GM18511 (cell line): ENCODE measurements at regions not wholly inside any gene's neighbourhood (a gene's known extent, or its start where the extent isn't known, plus 50 kb on each side); places are given as distances from the start of the nearest gene placed in this dataset.
"Not testable (repeated sequence)": the region's sequence is repeated elsewhere in the genome, so short reads cannot be mapped to it uniquely, and the experiment has no call there.

ENCODE experiments used
- ATAC-seq: cut with Tn5 transposase; IDR thresholded peaks from one replicate; pipeline ENCODE4 v1.9.1; 2021; ENCODE audit warnings: mild to moderate bottlenecking, moderate library complexity; ENCODE audit not compliant: unreplicated experiment

DNA sequence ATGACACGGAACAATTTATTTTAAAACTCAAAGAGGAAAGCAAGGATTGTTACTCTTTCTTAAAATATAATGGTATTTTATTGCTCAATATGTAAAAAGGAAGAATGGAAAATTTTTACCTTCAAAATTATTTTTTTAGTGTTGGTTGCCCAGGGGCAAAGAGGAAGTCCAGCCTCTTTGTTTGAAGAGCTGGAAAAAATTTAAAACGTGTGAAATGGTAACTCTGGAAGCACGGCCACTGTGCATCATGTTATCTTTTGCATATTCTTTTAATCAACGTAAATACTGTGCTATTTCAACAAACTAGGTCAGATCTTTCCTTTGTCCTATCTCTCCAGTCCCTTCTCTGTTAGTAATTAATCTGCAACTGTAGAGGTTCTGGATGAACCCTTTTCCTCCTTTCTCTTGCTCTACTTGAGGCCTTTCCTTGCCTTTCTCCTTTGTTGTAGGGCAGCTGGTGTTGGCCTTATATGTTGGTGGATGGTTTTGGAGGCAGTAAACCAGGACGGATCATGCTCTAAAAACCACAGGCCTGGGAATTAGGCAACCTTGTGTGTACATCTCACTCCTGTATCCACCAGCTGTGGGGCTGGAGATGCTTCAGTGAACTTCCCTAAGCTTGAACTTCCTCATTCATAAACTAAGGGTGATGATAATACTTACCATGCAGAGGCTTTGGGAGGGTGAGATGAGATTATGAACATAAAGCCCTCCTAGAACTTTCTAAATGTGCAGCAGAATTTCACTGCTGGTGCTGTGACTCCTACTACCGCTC is 143.3 kb downstream of the PRL start:
- no peak for ATAC-seq

DNA sequence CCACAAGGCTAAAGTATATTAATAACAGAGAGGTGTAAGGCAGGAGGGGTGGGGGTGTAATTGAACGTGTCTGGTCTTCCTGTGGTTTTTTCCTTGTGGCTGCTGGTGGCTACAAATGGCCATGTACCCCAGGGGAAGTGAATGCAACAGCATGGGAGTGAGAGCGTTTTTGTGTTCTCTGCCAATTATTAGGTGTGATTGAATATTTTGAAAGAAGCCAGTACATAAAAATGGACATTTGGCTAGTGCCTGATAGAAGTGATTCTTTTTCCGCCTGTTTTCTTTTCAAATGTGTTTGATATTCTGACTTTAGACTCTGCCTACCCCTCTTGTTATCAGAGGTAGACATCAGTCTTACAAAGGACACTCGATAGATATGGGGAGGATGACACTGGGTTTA is 141.3 kb downstream of the PRL start:
- ATAC-seq: no peak

DNA sequence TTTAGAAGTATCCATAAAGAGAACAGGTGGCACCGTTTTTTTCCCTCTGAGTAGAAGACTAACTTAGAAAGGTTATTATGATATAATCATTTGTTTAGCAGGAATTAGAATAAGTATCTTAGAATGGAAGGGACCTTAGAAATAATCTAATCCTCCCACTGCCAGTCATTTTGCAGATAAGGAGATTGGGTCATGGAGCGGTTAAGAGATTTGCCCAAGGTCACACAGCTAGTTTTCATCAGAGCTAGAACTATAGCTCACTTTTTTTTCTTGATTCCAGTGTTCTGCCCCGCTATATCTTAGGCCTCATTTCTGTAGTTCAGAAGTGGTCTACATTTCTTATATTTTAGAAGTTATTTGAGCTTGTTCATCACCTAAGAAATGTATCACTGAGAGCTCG is 139.6 kb downstream of the PRL start:
- ATAC-seq: no peak

DNA sequence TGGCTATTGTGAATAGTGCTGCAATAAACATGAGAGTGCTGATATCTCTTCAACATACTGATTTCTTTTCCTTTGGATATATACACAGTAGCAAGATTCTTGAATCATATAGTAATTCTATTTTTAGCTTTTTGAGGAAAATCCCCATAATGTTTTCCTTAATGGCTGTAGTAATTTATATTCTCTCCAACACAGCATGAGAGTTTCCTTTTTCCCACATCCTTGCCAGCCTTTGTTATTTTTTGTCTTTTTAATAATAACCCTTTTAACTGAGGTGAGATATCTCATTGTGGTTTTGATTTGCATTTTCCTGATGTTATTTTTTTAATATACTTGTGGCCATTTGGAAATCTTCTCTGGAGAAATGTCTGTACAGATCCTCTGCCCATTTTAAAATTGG is 132.6 kb downstream of the PRL start:
- no peak for ATAC-seq

DNA sequence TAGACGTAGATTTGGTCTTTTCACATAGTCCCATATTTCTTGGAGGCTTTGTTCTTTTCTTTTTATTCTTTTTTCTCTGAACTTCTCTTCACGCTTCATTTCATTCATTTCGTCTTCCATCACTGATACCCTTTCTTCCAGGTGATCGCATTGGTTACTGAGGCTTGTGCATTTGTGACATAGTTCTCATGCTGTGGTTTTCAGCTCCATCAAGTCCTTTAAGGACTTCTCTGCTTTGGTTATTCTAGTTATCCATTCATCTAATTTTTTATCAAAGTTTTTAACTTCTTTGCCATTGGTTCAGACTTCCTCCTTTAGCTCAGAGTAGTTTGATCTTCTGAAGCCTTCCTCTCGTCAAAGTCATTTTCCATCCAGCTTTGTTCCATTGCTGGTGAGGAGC is 125.8 kb downstream of the PRL start:
- not testable (repeated sequence) for ATAC-seq

DNA sequence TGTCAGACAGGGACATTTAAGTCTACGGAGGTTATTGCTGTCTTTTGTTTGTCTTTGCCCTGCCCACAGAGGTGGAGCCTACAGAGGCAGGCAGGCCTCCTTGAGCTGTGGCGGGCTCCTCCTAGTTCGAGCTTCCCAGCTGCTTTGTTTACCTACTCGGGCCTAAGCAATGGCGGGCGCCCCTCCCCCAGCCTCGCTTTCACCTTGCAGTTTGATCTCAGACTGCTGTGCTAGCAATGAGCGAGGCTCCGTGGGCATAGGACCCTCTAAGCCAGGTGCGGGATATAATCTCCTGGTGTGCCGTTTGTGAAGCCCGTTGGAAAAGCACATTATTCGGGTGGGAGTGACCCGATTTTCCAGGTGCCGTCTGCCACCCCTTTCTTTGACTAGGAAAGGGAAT is 125.0 kb downstream of the PRL start:
- ATAC-seq: not testable (repeated sequence)

DNA sequence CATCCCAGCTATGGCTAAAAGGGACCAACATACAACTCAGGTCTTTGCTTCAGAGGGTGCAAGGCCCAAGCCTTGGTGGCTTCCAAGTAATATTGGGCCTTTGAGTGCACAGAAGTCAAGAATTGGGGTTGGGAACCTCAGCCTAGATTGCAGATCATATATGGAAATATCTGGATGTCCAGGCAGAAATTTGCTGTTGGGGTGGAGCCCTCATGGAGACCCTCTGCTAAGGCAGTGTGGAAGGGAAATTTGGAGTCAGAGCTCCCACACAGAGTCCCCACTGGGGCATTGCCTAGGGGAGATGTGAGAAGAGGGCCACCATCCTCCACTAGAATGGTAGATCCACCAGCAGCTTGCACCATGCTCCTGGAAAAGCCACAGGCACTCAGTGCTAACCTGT is 123.5 kb downstream of the PRL start:
- ATAC-seq: no peak

DNA sequence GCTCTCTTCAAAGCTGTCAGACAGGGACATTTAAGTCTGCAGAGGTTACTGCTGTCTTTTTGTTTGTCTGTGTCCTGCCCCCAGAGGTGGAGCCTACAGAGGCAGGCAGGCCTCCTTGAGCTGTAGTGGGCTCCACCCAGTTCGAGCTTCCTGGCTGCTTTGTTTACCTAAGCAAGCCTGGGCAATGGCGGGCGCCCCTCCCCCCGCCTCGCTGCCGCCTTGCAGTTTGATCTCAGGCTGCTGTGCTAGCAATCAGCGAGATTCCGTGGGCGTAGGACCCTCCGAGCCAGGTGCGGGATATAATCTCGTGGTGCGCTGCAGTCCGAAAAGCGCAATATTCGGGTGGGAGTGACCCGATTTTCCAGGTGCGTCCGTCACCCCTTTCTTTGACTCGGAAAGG is 116.6 kb downstream of the PRL start:
- not testable (repeated sequence) for ATAC-seq

DNA sequence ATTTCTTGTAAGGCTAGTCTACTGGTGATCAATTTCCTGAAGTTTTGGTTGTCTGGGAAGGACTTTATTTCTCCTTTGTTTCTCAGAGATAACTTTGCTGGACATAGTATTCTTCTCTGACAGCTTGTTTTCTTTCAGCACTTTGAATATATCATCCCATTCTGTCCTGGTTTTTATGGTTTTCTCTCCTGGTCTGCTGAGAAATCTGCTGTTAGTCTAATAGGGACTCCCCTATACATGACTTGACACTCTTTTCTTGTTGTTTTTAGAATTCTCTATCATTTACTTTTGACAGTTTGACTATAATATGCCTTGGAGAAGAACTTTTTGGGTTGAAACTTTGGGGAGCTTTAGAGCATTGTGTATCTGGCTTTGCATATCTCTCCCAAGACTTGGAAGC is 112.5 kb downstream of the PRL start:
- ATAC-seq: no peak

DNA sequence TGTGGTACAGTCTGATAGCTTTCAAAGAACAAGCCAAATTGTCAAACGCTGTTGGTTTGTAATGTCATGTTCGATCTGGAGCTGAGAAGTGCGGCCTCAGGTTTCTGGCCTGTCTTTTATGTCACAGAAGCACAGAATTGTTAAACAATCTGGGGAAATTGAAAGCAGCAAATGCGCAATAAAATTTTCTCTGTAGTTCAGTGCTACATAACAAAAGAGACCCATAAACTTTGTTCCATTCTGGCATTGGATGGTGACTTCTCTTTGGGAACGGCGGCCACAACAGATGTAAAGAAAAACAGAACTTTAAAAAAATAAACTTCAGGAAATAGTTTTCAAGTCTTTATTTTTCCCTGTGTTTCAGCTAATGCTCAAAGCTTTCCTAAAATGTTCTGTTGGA is 106.9 kb downstream of the PRL start:
- ATAC-seq: no peak

DNA sequence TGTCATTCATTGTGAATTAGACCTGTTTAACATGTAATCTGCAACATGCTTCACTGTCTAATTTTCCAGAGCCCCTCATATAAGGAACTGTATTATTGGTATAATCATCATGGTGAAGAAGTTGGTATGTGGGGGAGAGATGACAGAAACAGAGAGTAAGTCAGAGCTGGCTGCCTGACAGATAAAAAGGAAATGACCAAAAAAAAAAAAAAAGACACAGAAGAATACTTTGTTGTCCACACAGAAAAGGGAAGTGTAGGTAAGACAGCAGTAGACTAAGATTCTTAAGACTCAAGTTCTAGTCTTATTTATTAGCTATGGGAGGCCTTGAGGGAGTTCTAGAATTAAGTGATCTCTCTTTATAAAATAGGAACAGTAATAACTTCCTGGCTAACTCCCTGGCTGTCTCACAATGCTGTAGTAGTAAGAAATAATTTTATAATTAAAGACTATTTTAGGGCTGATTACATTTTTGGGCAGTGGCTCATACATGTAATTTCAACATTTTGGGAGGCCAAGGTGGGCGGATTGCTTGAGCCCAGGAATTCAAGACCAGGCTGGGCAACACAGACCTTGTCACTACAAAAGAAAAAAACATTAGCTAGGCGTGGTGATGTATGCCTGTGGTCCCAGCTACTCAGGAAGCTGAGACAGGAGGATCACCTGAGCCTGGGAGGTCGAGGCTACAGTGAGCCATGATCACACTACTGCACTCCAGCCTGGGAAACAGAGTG is 102.5 kb downstream of the PRL start:
- ATAC-seq: no peak

DNA sequence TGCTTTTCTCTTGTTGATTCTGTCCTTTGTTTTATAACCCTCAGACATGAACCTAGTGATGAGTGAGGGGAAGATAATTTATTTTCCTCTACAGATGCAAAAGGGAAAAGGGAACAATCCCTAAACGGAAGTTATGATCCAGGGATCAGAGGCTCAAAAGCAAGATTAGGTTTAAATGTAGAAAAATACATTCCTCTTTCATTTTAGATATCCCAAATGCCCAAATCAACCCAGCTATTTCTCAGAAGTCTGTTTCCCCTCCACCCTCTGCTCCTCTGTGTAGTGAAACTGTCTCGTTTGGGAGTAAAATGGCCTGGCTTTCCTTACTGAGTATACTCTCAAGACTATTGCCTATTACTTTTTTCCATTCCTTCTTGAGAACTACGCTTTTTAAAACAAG is 97.1 kb downstream of the PRL start:
- no peak for ATAC-seq

DNA sequence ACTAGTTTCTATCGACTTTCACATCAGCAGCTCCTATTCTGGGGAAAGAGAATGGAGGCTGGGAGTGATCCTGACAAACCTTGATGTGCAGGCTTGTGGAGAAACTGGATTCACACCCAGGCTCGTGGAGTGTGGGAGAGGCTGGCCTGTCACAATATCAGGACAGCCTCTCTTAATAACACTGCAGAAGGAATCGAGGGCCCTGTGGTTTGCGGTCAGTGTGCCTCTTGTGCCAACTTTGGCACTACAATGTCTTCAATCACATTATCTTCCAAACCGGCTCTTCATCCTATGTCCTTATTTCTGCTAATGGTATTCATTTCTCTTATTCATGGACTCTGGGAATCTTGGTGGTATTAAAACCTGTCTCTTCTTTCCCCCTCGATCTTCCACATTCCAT is 92.7 kb downstream of the PRL start:
- ATAC-seq: no peak

DNA sequence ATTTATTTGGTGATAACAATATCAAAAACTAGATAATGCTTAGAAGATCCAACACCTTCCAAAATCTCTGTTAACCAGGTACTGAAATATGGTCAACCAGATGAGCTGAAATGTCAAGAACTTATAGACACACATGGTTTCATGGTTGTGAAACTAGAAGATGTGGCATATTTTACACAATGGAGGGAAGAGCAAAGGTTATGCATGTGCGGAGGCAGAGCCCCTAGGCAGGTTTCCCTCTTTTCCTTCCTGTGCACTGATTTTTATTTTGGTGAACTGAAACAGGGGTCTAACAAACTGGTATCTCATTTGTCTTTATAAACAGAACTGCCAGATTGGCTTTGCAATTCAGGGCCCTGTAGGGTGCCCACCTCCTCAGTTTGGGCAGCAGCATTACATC is 91.6 kb downstream of the PRL start:
- no peak for ATAC-seq

DNA sequence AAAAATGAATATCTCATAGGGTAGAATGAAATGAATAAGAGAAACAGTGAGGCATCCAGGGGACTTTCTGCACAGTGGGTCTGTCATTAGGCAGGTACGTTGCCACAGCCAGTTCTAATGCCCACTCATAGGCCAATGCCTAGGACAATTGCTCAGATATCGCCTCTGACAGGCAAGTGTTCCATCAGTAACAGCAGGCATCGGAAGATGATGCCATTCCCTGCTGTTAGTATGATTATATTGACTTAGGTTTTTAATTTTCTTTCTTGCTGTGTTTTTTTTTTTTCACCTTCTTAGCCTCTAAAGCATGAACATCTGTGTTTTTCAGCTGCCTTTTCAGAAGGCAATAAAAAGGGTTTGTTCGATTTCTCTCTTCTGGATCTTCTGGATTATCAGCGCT is 90.7 kb downstream of the PRL start:
- no peak for ATAC-seq

DNA sequence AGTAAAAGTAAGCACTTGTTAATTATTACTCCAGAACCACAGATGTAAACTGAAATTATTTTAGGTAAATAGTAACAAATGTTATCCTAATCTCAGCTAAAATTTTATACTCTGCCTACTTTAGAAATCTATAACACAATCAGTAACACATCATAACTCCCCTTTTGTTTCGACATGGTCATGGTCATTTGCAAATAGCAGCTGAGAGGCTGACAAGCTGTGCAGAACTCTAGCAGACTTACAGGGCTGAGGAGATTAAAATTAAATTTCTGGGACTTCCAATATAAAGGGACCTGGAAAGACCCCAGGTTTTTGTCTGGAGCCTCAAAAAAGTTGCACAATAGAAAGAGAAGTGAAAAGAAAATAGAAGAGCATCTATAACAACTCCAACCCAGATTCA is 88.8 kb downstream of the PRL start:
- ATAC-seq: no peak

DNA sequence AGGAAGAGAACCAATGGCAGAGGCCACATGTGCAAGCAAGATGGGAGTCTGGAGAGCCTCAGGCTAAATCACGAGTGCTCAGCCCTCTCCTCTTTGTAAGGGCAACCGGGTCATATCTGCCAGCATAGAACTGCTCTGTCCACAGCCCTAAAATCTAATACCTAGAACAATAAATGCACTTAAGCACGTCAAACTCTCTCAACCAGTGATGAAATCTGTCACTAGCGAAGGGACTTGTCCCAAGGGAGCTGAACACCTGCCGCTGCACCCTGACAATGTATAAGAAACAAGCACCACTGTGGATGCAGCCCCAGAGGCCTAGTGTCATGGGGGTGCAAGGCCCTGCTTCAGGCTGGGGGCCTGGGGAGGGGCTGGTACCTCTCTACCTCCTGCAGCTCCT is 82.5 kb downstream of the PRL start:
- no peak for ATAC-seq

DNA sequence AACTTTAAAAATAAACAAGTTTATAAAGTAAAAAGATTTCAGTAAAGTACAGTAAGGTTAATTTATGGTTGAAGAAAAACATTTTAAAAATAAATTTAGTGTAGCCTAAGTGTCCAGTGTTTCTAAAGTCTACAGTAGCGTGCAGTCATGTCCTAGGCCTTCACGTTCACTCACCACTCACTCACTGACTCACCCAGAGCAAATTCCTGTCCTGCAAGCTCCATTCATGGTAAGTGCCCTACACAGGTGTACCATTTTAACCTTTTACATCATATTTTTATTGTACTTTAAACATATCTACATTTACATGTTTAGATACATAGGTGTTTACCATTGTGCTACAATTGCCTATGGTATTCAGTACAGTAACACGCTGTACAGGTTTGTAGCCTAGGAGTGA is 81.4 kb downstream of the PRL start:
- ATAC-seq: not testable (repeated sequence)

DNA sequence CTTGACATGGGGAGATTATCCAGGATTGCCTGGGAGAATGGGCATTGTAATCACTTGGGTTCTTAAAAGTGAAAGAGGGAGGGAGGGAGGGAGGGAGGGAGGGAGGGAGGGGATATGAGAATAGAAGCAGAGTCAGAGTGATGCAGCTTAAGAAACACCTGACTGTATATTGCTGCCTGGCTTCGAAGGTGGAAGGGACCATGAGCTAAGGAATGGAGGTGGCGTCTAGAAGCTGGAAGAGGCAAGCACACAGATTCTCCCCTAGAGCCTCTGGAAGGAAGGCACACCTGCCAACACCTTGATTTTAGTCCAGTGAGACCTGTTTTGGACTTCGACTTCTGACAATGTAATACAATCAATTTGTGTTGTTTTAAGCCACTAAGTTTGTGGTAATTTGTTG is 78.4 kb downstream of the PRL start:
- no peak for ATAC-seq

DNA sequence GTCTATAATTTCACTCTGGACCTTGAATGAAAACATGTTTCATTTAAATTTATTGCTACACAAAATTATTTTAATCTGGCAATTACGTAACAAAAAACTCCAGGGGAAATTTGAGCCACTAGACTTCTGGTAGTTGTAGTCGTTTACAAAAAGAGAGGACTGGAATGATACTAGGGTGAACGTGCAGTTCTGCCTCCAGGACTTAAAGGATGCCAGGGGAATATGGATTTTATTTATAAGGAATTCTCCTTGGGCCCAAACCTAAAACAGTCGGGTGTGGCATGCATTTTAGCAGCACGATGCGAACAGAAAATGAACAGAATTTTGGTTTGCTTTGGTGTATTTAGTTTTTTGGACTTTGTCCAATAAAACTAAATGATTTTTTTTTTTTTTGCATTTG is 76.9 kb downstream of the PRL start:
- no peak for ATAC-seq

DNA sequence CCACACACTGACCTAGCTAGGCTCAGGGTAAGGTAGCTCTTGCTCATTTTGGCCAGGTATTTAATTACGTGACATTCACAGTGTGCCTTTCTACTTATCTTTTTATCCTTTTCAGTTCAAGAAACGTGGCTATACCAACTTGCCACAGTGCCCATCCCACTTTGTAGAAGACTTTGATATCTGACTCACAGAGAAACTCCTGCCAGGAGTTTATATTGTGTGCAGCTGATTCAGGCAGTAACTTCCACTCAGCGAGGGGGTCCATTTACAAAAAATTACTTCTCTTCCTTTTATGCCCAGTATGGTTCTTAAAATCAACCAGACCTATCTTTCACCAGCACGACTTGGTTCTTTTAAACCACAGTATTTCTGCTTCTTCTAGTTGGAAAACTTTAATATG is 75.6 kb downstream of the PRL start:
- no peak for ATAC-seq

DNA sequence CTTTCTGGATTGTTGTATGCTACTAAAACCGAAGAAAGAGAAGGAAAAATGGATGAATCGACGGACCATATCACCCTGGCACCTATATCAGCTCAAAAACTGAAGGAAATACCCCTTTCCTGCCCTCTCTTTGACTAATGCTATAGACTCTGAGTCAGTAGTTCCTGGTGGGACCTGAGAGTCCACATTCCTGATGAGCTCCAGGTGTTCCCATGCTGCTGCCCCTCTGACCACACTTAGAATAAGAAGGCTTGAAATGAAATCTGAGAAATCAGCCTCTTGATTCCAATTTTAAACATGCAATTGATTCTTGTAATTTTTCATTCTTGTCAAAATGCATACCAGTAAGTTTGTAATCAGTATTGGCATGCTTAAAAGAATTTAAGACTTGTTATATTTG is 75.2 kb downstream of the PRL start:
- no peak for ATAC-seq

DNA sequence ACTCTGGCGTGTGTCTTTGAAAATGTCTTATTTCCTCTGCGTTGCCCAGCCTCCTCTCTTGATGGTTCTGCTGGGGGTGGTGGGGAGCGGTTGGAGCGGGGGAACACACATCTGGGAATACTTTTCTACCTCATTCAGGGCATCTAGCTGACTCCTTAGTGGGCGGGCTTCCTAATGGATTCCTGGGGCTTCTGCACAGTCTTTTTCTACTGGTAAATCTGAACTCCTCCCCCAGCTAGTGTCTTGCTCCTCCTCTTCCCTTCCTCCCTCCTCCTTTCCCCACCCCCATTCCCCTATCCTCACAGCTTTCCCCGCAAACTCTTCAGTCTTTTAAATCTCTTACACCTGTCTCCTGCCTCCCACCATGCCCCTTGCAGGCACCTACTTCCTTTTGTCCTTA is 74.4 kb downstream of the PRL start:
- ATAC-seq: no peak
